Omental fat pad (tissue), 3 donors: ENCODE measurements at regions not wholly inside any gene's neighbourhood (a gene's known extent, or its start where the extent isn't known, plus 50 kb on each side); places are given as distances from the start of the nearest gene placed in this dataset.

Experiments used
- ATAC-seq: fragments of 150-250 bp; one replicate; pipeline ENCODE4 v1.9.1; 2016; ENCODE audit warnings: mild to moderate bottlenecking, moderate library complexity; ENCODE audit not compliant: low FRiP score
- DNase-seq: peaks from one replicate; pipeline ENCODE4 v3.0.0-alpha.2; 2019; ENCODE audit warnings: low spot score
- CTCF ChIP-seq, 3 donors: fragments of 450-650 bp; IDR thresholded peaks; one replicate each; pipeline ENCODE4 v1.5.1; 2016 to 2017; ENCODE audit warnings: antibody characterized with exemption in 3 of 3, mild to moderate bottlenecking in 3 of 3, moderate library complexity in 2 of 3

GRCh38 chr1:172812118-172812517 is 153.2 kb downstream of the FASLG start:
- TF ChIP-seq CTCF (IDR thresholded peaks at IDR 0.05) = no peak
- no peak for ATAC-seq
- no peak for DNase-seq

DNA sequence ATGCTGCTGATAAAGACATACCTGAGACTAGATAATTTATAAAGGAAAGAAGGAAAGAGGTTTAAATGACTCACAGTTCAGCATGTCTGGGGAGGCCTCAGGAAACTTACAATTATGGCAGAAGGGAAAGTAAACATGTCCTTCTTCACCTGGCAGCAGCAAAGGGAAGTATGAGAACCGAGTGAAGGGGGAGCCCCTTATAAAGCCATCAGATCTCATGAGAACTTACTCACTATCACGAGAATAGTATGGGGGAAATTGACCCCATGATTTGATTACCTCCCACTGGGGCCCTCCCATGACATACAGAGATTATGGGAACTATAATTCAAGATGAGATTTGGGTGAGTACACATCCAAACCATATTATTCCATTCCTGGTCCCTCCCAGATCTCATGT is 154.4 kb downstream of the FASLG start:
- no peak for TF ChIP-seq CTCF (IDR thresholded peaks at IDR 0.05)
- DNase-seq = no peak
- ATAC-seq = no peak

DNA sequence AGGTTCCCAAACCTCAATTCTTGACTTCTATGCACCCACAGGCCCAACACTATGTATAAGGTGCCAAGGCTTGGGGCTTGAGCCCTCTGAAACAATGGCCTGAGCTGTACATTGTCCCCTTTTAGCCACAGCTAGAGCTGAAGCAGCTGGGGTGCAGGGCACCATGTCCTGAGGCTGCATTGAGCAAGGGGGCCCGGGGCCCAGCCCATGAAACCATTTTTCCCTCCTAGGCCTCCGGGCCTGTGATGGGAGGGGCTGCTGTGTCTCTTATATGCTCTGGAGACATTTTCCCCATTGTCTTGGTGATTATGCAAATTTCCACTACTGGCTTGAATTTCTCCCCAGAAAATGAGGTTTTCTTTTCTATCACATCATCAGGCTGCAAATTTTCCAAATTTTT is 155.5 kb downstream of the FASLG start:
- DNase-seq = no peak
- ATAC-seq = no peak
- no peak for TF ChIP-seq CTCF (IDR thresholded peaks at IDR 0.05)

DNA sequence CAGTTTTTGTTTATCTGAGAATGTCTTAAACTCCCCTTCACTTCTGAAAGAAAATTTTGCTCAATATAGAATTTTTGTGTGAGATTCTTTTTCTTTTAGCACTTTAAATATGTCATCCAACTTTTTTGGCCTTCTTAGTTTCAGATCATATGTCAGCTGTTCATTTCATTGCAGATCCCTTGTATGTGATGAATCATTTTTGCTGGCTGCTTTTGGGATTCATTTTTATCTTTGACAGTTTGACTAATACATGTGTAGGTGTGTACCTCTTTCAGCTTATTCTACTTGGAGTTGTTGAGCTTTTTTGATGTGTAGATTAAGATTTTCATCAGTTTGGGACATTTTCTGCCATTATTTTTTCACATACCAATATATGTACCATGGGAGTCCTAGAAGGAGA is 156.8 kb downstream of the FASLG start:
- ATAC-seq (peak; percentile 61), DNase-seq (no peak)
- no peak for TF ChIP-seq CTCF (IDR thresholded peaks at IDR 0.05)

- no peak for DNase-seq
- TF ChIP-seq CTCF (IDR thresholded peaks at IDR 0.05) = no peak
- ATAC-seq = no peak
These were observed 160.1 kb downstream of the FASLG start for GRCh38 chr1:172818841-172819527.

GRCh38 chr1:172820475-172821158 is 161.7 kb downstream of the FASLG start:
- DNase-seq = no peak
- no peak for TF ChIP-seq CTCF (IDR thresholded peaks at IDR 0.05)
- no peak for ATAC-seq
